ES-I3 (cell line): ENCODE measurements at regions not wholly inside any gene's neighbourhood (a gene's known extent, or its start where the extent isn't known, plus 50 kb on each side); places are given as distances from the start of the nearest gene placed in this dataset.
"Not testable (repeated sequence)": the region's sequence is repeated elsewhere in the genome, so short reads cannot be mapped to it uniquely, and the experiment has no call there.

Experiments
- H3K36me3 ChIP-seq: 2 replicates; pipeline ENCODE4 v1.6.1; 2013; ENCODE audit warnings: mild to moderate bottlenecking, low read length, control low read depth, moderate library complexity; ENCODE audit not compliant: insufficient read depth
- H3K4me1 ChIP-seq: 2 replicates; pipeline ENCODE4 v1.6.1; 2013; ENCODE audit warnings: mild to moderate bottlenecking, control low read depth, low read length; ENCODE audit not compliant: insufficient read depth
- H3K9ac ChIP-seq: 2 replicates; pipeline ENCODE4 v1.6.1; 2013; ENCODE audit warnings: low read depth, mild to moderate bottlenecking, low read length, moderate library complexity
- H3K9me3 ChIP-seq: 2 replicates; pipeline ENCODE4 v1.6.1; 2013; ENCODE audit warnings: mild to moderate bottlenecking, low read length, moderate library complexity; ENCODE audit not compliant: control insufficient read depth, insufficient read depth

- not testable (repeated sequence) for H3K4me1 ChIP-seq, H3K9me3 ChIP-seq, H3K36me3 ChIP-seq
- peak overlapping the region; percentile 57 for H3K9ac ChIP-seq
Measured at GRCh38 chr1:148049115-148049496, 103.0 kb downstream of the NBPF11 start.

- H3K9ac ChIP-seq: peak overlapping the region; percentile 57
- not testable (repeated sequence) for H3K36me3 ChIP-seq, H3K9me3 ChIP-seq, H3K4me1 ChIP-seq
Measured at GRCh38 chr1:148048423-148049114, 103.5 kb downstream of the NBPF11 start.

- not testable (repeated sequence) for H3K36me3 ChIP-seq, H3K9ac ChIP-seq, H3K9me3 ChIP-seq, H3K4me1 ChIP-seq
Measured at GRCh38 chr1:148045872-148046271, 106.2 kb downstream of the NBPF11 start.

GRCh38 chr1:148044495-148044894 lies 107.6 kb downstream of the NBPF11 start:
- H3K4me1 ChIP-seq, H3K36me3 ChIP-seq, H3K9ac ChIP-seq, H3K9me3 ChIP-seq: not testable (repeated sequence)
